Brain microvascular endothelial cell (primary cell): ENCODE measurements at regions not wholly inside any gene's neighbourhood (a gene's known extent, or its start where the extent isn't known, plus 50 kb on each side); places are given as distances from the start of the nearest gene placed in this dataset.

Experiments used
- DNase-seq: peaks from one replicate; pipeline ENCODE4 v3.0.0-alpha.2; 2020
- H3K27ac ChIP-seq: fragments of 250-450 bp; sonication (Bioruptor Pico); 2 replicates; pipeline ENCODE4 v1.5.1; 2020; ENCODE audit warnings: mild to moderate bottlenecking, moderate library complexity
- H3K27me3 ChIP-seq: fragments of 250-450 bp; sonication (Bioruptor Pico); replicated peaks from 2 replicates; pipeline ENCODE4 v1.5.1; 2020; ENCODE audit warnings: mild to moderate bottlenecking
- H3K36me3 ChIP-seq: fragments of 250-450 bp; sonication (Bioruptor Pico); replicated peaks from 2 replicates; pipeline ENCODE4 v1.5.1; 2020; ENCODE audit warnings: mild to moderate bottlenecking
- H3K4me3 ChIP-seq: 2 replicates; pipeline ENCODE4 v1.5.1; 2011; ENCODE audit warnings: low read depth, mild to moderate bottlenecking, control low read depth, low read length, moderate library complexity
- in situ Hi-C: cut with HindIII; loops from 2 replicates; pipeline ENCODE4 v1.10.0; 2017; ENCODE audit warnings: low sequenced_read_pairs, low pct_ligation_motif_present
- TF ChIP-seq, protein P1 (sequence below): IDR thresholded peaks from 2 replicates; pipeline ENCODE4 v1.5.1; 2011; ENCODE audit warnings: low read depth, mild to moderate bottlenecking, moderate library complexity, low read length, control low read depth, inconsistent platforms; ENCODE audit errors: missing control alignments

DNA sequence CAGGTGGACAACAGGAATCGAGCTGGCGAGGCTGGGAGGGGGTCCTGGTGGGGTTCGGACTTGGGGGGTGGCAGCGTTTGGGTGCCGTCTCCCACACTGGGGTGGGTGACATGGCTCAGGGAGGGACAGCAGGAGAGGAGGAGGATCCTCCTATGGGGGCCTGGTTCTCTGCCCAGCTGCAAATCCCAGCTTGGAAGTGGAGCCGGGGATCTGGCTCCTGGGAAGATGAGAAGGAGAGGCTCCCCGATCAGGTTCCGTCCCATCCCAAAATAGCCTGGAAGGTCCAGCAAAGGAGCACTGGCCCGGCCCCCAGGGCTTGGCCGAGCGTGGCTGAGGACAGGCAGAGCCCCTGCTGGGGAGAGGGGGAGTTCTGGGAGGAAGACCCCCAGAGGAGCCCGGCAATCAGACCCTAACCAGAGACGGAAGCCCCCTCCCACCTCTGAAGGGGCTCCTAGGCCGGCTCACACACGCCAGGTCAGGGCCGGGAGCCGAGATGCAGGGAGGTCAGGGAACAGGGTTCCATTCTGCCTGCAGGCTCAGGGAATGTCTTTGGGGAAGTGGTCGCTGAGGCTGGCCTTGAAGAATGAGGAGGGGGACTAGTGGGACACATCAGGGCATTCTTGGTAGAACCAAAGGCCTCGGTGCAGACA lies 143.7 kb downstream of the ENGASE start:
- no peaks in the 10 kb centered on the region for H3K36me3 ChIP-seq
- peaks cover 35% of the 10 kb centered on the region for H3K27me3 ChIP-seq
- no peak for DNase-seq
- in situ Hi-C loops = no loop called here
- TF ChIP-seq, protein P1, sequence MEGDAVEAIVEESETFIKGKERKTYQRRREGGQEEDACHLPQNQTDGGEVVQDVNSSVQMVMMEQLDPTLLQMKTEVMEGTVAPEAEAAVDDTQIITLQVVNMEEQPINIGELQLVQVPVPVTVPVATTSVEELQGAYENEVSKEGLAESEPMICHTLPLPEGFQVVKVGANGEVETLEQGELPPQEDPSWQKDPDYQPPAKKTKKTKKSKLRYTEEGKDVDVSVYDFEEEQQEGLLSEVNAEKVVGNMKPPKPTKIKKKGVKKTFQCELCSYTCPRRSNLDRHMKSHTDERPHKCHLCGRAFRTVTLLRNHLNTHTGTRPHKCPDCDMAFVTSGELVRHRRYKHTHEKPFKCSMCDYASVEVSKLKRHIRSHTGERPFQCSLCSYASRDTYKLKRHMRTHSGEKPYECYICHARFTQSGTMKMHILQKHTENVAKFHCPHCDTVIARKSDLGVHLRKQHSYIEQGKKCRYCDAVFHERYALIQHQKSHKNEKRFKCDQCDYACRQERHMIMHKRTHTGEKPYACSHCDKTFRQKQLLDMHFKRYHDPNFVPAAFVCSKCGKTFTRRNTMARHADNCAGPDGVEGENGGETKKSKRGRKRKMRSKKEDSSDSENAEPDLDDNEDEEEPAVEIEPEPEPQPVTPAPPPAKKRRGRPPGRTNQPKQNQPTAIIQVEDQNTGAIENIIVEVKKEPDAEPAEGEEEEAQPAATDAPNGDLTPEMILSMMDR = no peak
- no peak overlapping the region for H3K4me3 ChIP-seq
- no peak overlapping the region for H3K27ac ChIP-seq

DNA sequence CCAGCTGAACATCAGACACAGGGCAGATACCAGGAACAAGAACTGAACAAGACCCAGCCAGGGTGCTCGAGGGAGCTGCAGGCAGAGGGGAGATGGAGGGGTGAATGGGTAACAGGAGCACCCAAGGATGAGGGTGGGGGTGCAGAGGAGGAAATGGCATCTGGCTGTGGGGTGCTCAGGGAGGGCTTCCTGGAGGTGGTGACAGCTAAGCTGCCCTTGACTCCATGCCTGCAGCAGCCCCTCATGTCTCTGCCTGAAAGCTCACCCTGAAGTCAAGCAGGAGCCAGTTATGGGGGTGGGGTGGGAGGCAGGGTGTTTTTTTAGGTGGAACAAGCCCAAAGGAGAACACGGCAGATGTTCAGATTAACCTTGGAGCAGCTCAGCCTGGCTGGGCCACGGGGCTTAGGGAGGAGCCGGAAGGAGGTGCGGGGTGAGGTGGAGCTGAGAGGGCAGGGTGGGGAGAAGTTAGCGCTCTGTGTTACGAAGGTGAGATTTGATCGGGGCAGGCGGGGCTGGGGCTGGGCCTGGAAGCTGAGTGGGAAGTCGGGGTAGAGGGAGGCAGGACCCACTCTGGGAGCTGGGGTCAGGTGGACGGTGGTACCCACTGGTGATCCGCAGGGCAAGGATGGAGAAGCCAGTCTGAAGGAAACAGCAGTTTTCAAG lies 143.0 kb downstream of the ENGASE start:
- in situ Hi-C loops = no loop called here
- H3K27ac ChIP-seq = no peak overlapping the region
- TF ChIP-seq, protein P1 = no peak
- H3K36me3 ChIP-seq = no peaks in the 10 kb centered on the region
- DNase-seq = no peak
- no peak overlapping the region for H3K4me3 ChIP-seq
- peaks cover 35% of the 10 kb centered on the region for H3K27me3 ChIP-seq

DNA sequence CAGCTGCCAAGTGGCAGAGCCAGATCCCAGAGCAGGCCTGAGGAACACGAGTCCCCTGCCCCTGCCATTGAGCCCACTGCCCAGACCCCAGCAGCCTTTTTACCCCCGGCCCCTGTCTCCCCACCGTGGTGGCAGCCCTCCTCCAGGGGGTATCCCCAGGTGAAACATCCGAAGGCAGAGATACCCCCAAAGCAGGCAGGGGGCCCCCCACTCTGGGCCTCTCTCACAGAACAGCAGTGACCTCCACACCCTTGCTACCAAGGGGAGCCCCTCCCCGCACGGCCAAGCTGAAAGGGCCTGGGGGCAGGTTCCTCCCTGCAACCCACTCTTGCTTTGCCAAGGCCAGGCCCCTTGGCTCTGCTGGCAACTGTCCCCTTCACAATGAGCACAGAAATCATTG lies 142.2 kb downstream of the ENGASE start:
- DNase-seq = no peak
- TF ChIP-seq, protein P1 = no peak
- no peak overlapping the region for H3K4me3 ChIP-seq
- no peak overlapping the region for H3K27ac ChIP-seq
- H3K36me3 ChIP-seq = no peaks in the 10 kb centered on the region
- peaks cover 33% of the 10 kb centered on the region for H3K27me3 ChIP-seq
- in situ Hi-C loops = no loop called here

DNA sequence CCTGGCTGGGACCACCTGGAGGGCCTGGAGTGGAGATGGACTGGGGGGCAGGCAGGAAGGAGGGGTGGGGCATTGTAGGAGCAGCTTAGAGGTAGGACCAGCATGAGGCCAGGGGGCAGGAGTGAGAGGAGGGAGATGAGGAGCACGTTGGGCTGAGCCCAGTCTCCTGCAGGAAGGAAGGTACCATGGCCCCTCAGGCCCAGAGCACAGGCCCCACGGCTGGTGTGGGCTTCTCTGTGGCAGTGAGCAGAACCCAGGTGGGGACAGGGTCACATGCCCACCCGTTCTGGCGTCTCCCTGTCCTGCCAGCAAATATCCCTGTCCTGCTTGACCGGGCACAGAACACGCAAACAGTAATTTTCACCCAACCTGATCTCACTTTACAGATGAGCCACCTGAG lies 141.8 kb downstream of the ENGASE start:
- Histone ChIP-seq H3K27ac (no peak overlapping the region), H3K4me3 (no peak overlapping the region), H3K27me3 (peaks cover 32% of the 10 kb centered on the region), H3K36me3 (no peaks in the 10 kb centered on the region)
- in situ Hi-C loops = no loop called here
- no peak for DNase-seq
- TF ChIP-seq, protein P1 = no peak

DNA sequence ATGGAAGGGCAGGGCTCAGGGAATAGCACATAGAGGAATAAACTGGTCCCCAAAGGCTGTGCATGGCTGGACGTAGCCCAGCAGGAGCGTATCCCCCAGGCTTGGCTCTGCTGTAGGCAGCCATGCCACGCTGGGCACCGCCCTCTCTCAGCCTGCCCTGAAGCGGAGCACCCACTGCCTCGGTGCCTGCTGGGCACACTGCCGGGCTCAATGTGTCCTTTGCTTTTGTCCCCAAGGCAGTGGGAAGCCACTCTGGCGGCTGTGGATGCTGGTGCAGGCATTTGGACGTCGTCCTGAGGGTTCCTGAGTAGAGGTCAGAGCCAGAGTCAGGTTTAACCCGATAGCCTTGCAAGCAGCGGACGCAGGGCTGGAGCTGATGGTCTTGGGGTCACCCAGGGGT lies 141.0 kb downstream of the ENGASE start:
- no peak for DNase-seq
- Histone ChIP-seq H3K36me3 (no peaks in the 10 kb centered on the region), H3K27ac (no peak overlapping the region), H3K27me3 (peaks cover 25% of the 10 kb centered on the region), H3K4me3 (no peak overlapping the region)
- TF ChIP-seq, protein P1 = no peak
- in situ Hi-C loops = no loop called here
